HG03565 (cell line): ENCODE measurements at regions not wholly inside any gene's neighbourhood (a gene's known extent, or its start where the extent isn't known, plus 50 kb on each side); places are given as distances from the start of the nearest gene placed in this dataset.
"Not testable (repeated sequence)": the region's sequence is repeated elsewhere in the genome, so short reads cannot be mapped to it uniquely, and the experiment has no call there.

ENCODE experiments used
- ATAC-seq: cut with Tn5 transposase; IDR thresholded peaks from one replicate; pipeline ENCODE4 v1.9.1; 2021; ENCODE audit warnings: mild to moderate bottlenecking, moderate library complexity; ENCODE audit not compliant: unreplicated experiment

DNA sequence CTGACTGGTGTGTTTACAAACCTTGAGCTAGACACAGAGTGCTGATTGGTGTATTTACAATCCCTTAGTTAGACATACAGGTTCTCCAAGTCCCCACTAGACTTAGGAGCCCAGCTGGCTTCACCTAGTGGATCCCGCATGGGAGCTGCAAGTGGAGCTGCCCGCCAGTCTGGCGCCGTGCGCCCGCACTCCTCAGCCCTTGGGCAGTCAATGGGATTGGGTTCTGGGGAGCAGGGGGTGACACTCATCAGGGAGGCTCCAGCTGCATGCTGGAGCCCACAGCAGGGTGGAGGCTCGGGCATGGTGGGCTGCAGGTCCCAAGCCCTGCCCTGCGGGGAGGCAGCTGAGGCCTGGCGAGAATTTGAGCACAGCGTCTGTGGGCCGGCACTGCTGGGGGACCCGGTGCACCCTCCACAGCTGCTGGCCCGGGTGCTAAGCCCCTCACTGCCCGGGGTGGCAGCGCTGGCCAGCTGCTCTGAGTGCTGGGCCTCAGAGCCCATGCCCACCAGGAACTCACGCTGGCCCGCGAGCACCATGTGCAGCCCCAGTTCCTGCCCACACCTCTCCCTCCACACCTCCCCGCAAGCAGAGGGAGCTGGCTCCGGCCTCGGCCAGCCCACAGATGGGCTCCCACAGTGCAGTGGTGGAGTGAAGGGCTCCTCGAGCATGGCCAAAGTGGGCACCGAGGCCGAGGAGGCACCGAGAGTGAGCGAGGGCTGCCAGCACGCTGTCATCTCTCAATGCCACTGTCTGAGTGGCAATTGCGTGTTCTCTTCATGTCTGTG, 290.6 kb upstream of the RGPD4 start:
- not testable (repeated sequence) for ATAC-seq

DNA sequence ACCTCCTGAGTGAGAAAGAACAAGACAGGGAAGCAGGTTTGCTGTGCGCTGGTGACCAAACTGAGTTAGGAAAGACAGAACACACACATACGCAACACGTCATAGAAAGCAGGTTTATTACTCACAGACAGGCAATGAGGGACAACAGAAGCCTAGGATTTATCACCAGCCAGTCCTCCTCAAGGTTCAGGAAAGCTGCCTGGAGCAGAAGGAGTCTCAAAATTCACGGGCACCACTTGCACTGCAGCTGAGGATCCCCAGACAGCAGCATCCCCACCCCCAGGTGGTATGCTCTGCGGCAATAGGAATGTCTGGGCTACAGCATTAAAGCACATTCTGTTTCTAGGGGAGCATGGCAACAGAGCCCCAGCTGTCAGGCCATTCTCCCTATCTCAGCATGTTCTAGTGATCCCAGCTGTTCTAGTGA, 284.4 kb upstream of the RGPD4 start:
- no peak for ATAC-seq

DNA sequence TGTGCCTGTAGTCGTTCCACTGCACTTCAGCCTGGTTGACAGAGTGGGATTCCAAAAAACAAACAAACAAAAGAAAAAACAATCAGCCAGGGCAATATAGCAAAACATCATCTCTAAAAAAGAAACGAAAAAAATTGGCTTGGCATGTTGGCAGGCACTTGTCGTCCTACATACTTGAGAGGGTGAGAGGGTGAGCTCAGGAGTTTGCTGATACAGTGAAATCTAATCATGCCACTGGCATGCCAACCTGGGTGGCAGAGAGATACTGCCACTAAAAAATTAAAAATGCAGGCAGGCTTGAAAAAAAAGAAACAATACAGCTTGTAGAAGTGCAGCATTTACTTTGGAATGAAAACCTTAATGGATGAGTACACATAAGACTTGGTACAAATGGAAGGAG, 282.9 kb upstream of the RGPD4 start:
- no peak for ATAC-seq

DNA sequence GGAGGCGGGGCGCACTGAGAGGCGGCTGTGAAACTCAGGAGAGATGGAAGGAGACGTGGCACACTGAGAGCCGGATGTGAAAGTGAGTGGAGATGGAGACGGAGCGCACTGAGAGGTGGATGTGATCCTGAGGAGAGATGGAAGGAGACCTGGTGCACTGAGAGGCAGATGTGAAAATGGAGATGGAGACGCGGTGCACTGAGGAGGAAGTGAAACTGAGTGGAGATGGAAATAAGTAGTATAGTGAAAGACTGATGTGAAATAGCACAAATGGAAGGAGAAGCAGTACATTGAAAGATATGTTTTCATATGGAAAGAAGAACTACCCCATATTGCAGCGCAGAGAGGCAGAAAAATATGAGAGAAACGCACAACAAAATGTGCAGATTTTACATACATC, 281.6 kb upstream of the RGPD4 start:
- ATAC-seq, result no peak

DNA sequence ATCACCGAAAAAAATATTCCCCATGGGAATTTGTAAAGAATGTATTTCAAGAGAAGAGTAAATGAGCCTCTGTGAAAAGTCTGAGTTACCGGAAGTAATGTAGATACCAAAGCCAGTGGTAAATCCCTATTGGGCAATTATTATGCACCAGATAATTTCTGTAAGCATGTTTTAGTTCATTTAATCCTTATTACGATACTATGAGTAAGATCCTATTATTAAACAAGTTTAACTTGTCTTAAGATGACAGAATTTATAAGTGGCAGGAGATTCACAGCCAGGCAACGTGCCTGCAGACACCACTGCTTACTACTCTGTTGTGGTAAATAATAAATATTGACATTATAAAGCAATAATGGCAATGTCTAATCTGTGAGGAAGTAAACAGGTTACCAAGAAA, 280.8 kb upstream of the RGPD4 start:
- ATAC-seq, result no peak

DNA sequence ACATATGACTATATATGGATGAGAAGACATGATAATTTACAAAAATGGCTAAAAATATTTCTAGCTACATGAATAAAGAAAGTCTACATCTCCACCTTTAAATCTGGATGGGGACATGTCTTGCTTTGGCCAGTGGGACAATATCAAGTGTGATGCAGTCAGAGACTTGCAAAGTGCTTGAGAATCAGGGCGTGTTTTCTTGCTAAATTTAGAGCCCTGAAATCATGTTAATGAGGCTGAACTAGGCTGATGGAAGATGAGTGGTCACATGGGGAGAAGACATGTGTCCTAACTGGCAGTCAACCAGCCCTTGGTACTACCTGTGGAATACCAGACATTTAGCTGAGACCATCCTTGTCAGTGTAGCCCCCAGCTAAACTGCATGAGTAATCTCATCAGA, 278.5 kb upstream of the RGPD4 start:
- ATAC-seq, result no peak

DNA sequence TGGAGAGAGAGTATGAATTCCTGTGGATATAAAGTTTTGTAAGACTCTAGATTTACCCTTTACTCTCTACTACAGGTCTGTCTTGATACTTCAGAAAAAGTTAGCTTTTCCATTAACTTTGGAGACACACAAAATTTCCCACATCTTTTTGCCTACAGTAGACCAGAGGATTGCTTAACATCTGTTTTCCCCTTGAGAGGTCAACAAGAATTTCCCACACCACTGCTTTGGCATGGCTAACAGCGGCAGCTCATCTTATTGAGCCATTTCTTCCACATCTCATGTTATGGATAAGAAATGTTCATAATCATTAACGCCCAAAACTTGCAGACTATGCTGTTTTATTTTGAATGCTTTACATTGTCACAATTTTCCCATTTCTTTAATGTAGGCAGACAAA, 273.6 kb upstream of the RGPD4 start:
- ATAC-seq, result no peak

DNA sequence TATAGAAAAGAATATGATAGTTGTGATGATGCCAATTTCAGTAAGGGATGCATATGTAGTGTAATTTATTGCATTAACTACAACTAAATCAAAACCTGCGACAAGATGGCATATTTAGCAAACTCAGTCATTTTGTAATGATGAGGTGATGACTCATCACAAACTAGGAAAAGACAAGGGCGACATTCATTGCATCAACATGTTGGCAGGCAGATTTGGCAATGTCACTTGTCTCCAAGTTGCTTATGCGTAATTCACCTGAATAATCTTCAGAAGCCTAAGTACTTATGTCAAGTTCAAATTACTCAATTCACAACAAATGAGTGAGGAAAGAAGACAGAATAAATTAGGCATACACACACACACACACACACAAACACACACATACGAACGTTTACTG, 273.2 kb upstream of the RGPD4 start:
- no peak for ATAC-seq

DNA sequence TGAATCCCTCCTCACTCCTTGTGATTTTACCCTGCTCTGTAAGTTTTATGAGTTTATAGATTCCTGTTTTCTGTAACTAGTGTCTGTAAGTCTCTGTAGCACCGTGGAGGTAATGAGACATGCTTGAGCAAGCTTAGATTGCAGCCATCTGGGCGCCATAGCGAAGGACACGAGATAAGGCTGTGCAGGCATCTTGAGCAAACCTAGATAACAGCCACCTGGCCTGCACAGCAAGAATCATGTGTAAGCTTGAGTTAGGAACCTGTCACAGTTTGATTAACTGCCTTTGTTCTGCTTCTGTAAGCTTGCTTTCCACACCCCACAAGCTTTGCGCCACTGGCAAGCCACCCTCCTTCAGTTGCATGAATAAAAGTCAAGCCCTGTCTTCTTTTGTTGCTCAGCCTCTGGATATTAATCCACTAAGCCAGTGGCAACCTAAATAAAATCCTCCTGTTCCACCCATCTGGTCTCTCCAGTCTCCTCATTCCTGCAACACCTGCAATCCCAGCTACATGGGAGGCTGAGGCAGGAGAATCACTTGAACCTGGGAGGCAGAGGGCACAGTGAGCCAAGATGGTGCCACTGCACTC, 270.6 kb upstream of the RGPD4 start:
- ATAC-seq, result no peak

DNA sequence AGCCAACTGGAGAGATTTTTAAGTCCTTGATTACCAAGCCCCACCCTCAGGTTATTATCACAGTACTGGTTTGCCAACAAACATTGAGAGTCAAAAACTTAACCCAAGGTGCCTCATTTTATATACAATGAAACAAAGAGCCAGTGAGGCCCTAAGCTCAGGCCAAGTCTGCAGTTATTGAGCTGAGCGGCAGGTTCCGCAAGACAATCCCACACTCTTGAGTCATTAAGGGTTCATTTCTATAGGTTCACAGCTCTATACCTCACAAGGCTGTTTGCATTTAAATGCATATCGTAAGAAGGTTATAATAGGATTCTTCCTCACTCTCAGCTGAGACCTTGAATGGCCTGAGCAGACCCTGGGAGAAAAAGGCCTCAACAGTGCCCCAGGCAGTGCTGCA, 268.4 kb upstream of the RGPD4 start:
- no peak for ATAC-seq

DNA sequence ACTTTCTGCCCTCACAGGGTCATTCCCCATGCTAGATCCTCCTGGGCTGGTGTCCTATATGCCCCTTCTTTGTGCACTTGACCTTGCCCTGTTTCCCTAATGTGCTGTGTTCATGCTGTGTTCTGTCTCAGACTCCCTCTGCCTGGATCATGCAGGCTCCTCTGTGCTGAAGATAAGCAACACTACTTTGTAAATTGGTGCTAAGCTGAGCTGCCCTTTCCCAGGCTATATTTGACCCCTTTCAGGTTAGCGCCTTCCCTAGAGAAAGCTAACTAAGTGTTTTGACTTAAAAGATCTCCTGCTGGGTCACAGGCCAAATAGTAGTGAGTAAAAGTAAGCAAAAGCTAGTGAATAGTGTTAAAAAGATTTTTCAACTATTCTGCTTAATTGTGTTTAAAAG, 257.2 kb upstream of the RGPD4 start:
- no peak for ATAC-seq

DNA sequence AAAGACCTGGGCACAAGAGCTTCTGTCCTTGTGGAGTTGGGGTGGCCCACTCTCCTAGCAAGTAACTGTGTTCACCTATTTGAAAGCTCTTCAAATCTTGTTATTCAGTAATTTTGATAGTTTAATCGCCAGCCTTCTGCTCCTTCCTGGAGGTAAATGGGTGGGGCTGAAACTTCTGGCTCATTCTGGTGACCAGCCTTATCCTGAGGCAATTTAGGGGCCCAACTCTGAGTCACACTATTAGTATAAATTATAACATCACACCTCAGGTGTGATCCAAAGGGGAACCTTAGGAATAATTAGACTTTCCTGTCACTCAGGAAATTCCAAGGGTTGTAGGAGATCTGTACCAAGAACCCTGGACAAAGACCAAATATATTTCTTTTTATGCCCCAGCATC, 255.8 kb upstream of the RGPD4 start:
- no peak for ATAC-seq

DNA sequence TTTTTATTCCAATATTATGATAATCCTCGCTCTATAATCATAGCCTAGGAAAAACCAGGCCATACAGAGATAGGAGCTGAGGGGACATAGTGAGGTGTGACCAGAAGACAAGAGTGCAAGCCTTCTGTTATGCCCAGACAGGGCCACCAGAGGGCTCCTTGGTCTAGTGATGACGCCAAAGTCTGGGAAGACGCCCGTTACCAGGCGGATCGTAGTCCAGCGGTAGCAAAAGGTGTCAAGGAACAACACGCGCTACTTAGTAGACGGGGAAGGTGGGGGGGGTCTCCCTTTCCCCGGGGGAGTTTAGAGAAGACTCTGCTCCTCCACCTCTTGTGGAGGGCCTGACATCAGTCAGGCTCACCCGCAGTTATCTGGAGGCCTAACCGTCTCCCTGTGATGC, 253.8 kb upstream of the RGPD4 start:
- not testable (repeated sequence) for ATAC-seq

DNA sequence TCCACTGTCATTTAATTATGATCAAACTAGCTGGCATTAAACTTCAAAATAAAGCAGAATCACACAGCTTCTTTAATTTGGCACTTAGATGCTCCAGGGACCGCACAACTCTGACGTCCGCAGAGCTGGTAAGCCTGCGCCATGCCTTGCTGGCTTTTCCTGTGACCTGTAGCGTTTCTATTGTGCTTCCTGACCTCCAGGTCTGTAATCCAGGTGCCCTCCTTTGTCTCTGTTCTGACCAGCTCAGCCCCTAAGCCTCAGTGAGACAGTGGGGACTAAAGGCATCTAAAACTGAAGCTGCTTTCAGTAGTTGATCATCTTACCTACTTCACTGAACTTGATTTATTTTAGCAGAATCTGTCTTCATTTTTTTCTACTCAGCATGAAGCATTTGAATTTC, 249.7 kb upstream of the RGPD4 start:
- ATAC-seq, result no peak

DNA sequence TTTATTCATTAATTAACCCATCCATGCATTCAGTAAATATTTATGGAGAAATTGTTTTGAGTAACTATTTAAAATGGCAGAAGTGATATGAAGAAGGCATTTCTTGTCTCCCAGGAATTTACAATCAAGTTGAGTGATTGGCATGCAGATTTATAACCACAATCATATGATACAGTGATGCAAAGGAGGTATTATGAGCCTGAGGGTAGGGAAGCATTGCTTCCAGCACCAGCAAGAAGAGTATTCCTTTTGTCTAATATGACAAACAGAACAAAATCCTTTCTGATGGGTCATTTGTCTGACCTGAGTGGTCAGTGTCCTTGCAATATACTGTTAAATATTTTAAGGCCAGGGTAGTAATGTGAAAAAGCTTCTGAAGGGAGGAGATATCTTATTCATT, 244.2 kb upstream of the RGPD4 start:
- no peak for ATAC-seq

DNA sequence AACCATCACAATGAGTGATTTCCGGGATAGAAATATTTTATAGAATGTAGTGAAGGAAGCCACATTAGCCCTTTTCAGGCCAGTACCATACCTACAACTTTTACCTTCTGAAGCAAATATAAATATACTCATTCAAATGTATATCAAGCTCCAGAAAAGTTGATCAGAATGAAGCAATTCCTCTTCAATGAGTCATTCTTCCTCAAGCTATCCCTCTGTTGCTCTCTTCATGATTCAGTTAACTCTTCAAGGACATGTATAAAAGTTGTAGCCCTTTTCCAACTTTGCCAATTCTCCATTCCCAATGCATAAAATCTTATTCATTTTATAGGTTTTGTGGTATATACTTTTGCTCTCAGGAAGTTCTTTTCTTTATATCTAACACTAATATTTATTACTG, 242.1 kb upstream of the RGPD4 start:
- ATAC-seq, result no peak

DNA sequence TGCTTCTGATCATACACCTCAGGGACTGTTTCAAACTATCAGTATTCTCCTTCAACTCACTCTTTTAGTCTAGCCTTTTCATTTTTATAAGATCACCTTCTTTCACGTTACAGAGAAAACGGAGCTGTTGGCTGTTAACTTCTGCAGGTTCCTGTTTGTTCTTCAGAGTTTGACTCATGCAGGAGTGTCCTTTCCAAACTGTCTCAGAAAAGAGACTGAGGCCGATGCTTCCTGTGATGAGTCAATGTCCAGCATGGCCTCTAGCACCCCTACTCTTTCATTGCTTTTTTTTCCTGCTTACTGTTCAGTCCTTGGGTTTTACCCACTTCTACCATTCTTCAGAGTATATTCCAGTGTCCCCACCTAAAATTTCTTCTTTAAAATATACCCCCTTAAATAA, 240.8 kb upstream of the RGPD4 start:
- no peak for ATAC-seq

DNA sequence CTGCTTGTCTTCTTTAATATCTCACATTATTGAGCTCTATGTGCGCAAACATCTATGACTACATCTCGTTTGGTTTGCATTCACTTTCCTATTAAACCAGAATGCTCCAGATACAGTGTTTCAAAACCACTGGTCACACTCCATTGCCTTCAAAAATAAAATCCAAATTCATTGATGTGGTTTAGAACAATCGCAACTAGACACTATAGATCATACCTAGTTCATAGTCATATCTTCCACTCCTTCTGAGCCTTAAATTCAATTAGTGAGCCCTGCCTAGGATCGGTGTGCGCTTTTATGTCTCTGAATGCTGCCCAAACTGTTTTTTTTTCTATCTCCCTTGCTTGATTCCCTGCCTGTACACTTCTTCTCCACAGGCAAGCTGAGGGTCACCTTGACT, 238.5 kb upstream of the RGPD4 start:
- ATAC-seq, result no peak

DNA sequence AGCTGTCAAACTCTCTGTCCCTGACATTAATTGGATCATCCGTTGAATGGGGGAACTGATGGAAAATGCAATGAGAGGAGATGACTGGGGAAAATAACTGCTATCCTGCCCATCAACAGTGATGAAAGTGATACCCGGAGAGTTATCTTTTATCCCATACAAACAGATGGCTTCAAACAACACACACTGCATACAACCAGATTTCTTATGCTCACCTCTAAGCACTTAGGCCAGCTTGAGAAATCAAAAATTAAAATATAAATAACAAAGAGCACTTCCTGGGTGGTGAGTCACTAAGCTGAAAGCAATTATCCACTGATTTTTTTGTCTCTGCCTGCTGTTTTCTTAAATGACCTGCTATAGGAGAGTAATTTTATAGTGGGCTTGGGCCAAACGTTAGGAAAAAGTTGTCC, 237.6 kb upstream of the RGPD4 start:
- ATAC-seq, result no peak

DNA sequence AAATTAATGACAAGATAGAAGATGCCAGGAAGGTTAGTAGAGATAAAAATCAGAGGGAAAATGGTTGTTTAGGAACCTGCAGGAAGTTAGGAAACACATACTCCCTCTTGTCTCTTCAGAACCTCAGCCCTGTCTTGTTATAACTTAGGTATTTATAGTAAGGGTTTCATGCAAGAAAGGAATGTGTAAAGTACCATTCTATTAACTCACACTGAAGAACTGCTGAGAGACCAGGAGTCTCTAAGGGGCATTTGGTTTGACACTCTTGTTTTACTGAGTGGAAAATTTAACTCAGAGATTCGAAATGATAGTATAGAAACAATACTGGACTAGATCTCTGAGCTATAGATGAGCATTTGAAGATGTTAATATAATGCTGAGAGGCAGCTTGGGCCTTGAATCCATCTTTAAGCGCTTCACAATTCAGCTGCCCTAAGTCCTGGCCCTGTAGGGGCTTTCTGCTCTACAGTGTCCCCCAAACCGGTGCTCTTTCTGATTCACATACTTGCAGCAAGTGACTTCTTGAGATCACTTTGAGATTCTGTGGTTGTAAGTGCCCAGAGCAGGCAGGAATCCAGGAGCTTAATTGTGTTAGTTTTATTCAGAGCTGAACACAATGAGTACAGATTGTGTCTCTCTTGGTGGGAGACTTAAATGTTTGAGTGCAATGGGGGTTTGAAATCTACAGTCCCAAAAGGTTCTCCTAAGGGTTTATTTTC, 235.0 kb upstream of the RGPD4 start:
- ATAC-seq, result no peak

DNA sequence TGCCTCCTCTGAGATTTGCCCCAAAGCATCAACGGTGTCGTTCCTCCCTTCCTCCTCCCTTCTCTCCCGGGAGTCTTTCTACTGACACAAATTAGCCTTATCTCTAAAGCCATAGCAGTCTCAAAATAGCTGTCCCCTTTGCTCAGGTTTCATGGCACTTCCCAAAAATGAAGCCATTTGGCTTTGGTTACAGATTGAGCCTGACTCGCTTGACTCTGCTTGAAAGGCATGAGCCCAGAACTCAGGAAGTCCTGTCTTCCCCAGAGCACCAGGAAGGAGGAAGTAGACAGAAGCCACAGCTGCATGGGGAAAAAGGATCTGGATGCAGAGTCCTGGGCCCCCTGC, 234.4 kb upstream of the RGPD4 start:
- no peak for ATAC-seq

DNA sequence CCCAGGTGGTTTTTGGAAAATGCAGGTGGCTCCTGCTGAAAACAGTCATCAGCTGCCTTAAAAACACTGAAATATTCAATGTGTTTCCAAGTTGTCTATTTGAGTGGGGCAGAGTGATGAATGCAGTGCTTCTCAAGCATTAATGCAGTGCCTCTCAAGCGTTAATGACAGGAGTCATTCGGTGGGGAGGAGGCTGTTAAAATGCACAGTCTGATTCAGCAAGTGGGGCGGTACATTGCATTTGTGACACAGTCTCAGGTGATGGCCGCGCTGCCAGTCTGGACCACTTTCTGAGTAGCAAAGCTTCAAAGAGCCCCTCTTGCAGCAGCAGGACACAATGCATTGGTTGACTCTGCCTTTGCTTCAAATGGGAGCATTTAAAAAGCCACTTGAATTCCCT, 231.4 kb upstream of the RGPD4 start:
- ATAC-seq, result no peak
